Panc1 (cell line): ENCODE measurements at regions not wholly inside any gene's neighbourhood (a gene's known extent, or its start where the extent isn't known, plus 50 kb on each side); places are given as distances from the start of the nearest gene placed in this dataset.

Experiments used
- ATAC-seq: fragments of 200-7000 bp; cut with Tn5 transposase; 2 replicates; pipeline ENCODE4 v1.9.1; 2020; ENCODE audit warnings: mild to moderate bottlenecking, moderate library complexity
- BruUV-seq: library from RNA; stranded (reverse); fragments of 400-500 nt; replicated peaks from 2 replicates; lab custom pipeline; 2021; lab: Mats Ljungman, UMichigan
- CTCF ChIA-PET: fragments of 300-600 bp; sonication (Branson Sonifier 250); formaldehyde crosslinking; loops from one replicate; lab custom pipeline; 2022; ENCODE audit warnings: antibody characterized with exemption; lab: Charles Lee
- POLR2A ChIA-PET: fragments of 300-600 bp; sonication (Branson Sonifier 250); formaldehyde crosslinking; loops from one replicate; lab custom pipeline; 2022; ENCODE audit warnings: antibody characterized with exemption; lab: Charles Lee
- DNase-seq: peaks from one replicate; pipeline ENCODE4 v3.0.0-alpha.2; 2010; ENCODE audit warnings: low read depth, low spot score
- H3K27ac ChIP-seq: 2 replicates; pipeline ENCODE4 v1.5.1; 2011; ENCODE audit warnings: mild to moderate bottlenecking, low read length, inconsistent platforms
- H3K27me3 ChIP-seq: fragments of 200-500 bp; sonication (Bioruptor generic); 2 replicates; pipeline ENCODE4 v1.6.0; 2014; ENCODE audit warnings: low read length, inconsistent platforms; ENCODE audit not compliant: control insufficient read depth, insufficient read depth
- H3K36me3 ChIP-seq: fragments of 200-500 bp; sonication (Bioruptor generic); 2 replicates; pipeline ENCODE4 v1.5.1; 2014; ENCODE audit warnings: inconsistent platforms, mild to moderate bottlenecking, low read length, moderate library complexity; ENCODE audit not compliant: control insufficient read depth, insufficient read depth
- H3K4me1 ChIP-seq: 2 replicates; pipeline ENCODE4 v1.5.1; 2011; ENCODE audit warnings: inconsistent platforms, mild to moderate bottlenecking, low read length, moderate library complexity; ENCODE audit not compliant: control insufficient read depth, insufficient read depth
- H3K4me3 ChIP-seq, 2 experiments: 2 replicates each; pipeline ENCODE4 v1.5.1; 2011 to 2012; ENCODE audit warnings: low read depth in 2 of 2, low read length in 2 of 2, mild to moderate bottlenecking in 2 of 2, inconsistent platforms in 1 of 2, moderate library complexity in 1 of 2
- H3K9me3 ChIP-seq: fragments of 200-500 bp; sonication (Bioruptor generic); 2 replicates; pipeline ENCODE4 v1.5.1; 2014; ENCODE audit warnings: low read depth, mild to moderate bottlenecking, inconsistent platforms, low read length, moderate library complexity; ENCODE audit not compliant: control insufficient read depth, insufficient read depth
- CTCF ChIP-seq: fragments of 450-650 bp; IDR thresholded peaks from 2 replicates; pipeline ENCODE4 v1.5.1; 2017; ENCODE audit warnings: mild to moderate bottlenecking
- POLR2AphosphoS5 ChIP-seq: IDR thresholded peaks from 2 replicates; pipeline ENCODE4 v1.6.1; 2012; ENCODE audit warnings: mild to moderate bottlenecking, low read depth, low read length, moderate library complexity
- REST ChIP-seq, 2 experiments: IDR thresholded peaks; 2 replicates each; pipeline ENCODE4 v1.6.1; 2011 to 2012; ENCODE audit warnings: low read depth in 2 of 2, control low read depth in 1 of 2, low read length in 1 of 2, mild to moderate bottlenecking in 1 of 2, moderate library complexity in 1 of 2; ENCODE audit not compliant: insufficient read depth in 1 of 2
- SIN3A ChIP-seq: IDR thresholded peaks from 2 replicates; pipeline ENCODE4 v1.6.1; 2012; ENCODE audit warnings: low read depth, mild to moderate bottlenecking, low read length, moderate library complexity, borderline replicate concordance; ENCODE audit not compliant: insufficient read depth
- TCF7L2 ChIP-seq: IDR thresholded peaks from 2 replicates; pipeline ENCODE4 v1.6.1; 2011; ENCODE audit warnings: mild to moderate bottlenecking, low read depth, low read length, inconsistent platforms
- in situ Hi-C: cut with HindIII; loops from 2 replicates; pipeline ENCODE4 v1.10.0; 2016; ENCODE audit warnings: low sequenced_read_pairs, low pct_unique_long_range_greater_than_20kb
- intact Hi-C: fragments of 100-400 bp; cut with micrococcal nuclease; formaldehyde crosslinking; loops from one replicate; pipeline ENCODE4 v1.10.0; 2022; ENCODE audit not compliant: unreplicated experiment

GRCh38 chr3:73828348-73828747 lies 203.6 kb upstream of the PDZRN3 start:
- no peak for DNase-seq
- Histone ChIP-seq H3K4me1 (no peaks in the 10 kb centered on the region), H3K27me3 (no peaks in the 10 kb centered on the region), H3K9me3 (no peaks in the 10 kb centered on the region), H3K4me3 (no peak overlapping the region), H3K27ac (no peak overlapping the region), H3K36me3 (no peaks in the 10 kb centered on the region)
- POLR2A ChIA-PET: no interaction called here
- intact Hi-C loops (no loop called here), in situ Hi-C loops (no loop called here)
- TF ChIP-seq SIN3A: no peak
- no peak for TF ChIP-seq REST (IDR thresholded peaks at IDR 0.05; ENCODE audit: insufficient read depth in 1 of 2, low read depth in 2 of 2, low read length in 1 of 2)
- no peak for TF ChIP-seq TCF7L2
- TF ChIP-seq CTCF: no peak
- TF ChIP-seq POLR2AphosphoS5: no peak
- no TSS peak for BruUV-seq
- no peak for ATAC-seq
- CTCF ChIA-PET: no interaction called here

- ChIA-PET CTCF (no interaction called here), POLR2A (no interaction called here)
- no peaks in the 10 kb centered on the region for H3K27me3 ChIP-seq
- in situ Hi-C loops (no loop called here), intact Hi-C loops (no loop called here)
- TF ChIP-seq POLR2AphosphoS5: no peak
- no peak for TF ChIP-seq SIN3A
- TF ChIP-seq TCF7L2: no peak
- no peak for TF ChIP-seq REST (IDR thresholded peaks at IDR 0.05; ENCODE audit: insufficient read depth in 1 of 2, low read depth in 2 of 2, low read length in 1 of 2)
- no peak for TF ChIP-seq CTCF
- H3K9me3 ChIP-seq: no peaks in the 10 kb centered on the region
- DNase-seq: no peak
- no peaks in the 10 kb centered on the region for H3K36me3 ChIP-seq
- H3K27ac ChIP-seq: no peak overlapping the region
- H3K4me1 ChIP-seq: no peaks in the 10 kb centered on the region
- no TSS peak for BruUV-seq
- no peak overlapping the region for H3K4me3 ChIP-seq
- ATAC-seq: no peak
Observed at GRCh38 chr3:73827725-73828211, 203.0 kb upstream of the PDZRN3 start.
